NB4 (cell line): ENCODE measurements at regions not wholly inside any gene's neighbourhood (a gene's known extent, or its start where the extent isn't known, plus 50 kb on each side); places are given as distances from the start of the nearest gene placed in this dataset.

Experiments used
- MAX ChIP-seq: IDR thresholded peaks from 2 replicates; pipeline ENCODE4 v1.6.1; 2011; ENCODE audit warnings: low read depth, low read length
- POLR2A ChIP-seq: IDR thresholded peaks from 2 replicates; pipeline ENCODE4 v1.6.1; 2011; ENCODE audit warnings: mild to moderate bottlenecking; ENCODE audit not compliant: insufficient read length; ENCODE audit errors: extremely low read depth
- TF ChIP-seq, protein P1 (sequence below): IDR thresholded peaks from one replicate; pipeline ENCODE4 v1.5.1; 2012; ENCODE audit warnings: low read depth, low read length

DNA sequence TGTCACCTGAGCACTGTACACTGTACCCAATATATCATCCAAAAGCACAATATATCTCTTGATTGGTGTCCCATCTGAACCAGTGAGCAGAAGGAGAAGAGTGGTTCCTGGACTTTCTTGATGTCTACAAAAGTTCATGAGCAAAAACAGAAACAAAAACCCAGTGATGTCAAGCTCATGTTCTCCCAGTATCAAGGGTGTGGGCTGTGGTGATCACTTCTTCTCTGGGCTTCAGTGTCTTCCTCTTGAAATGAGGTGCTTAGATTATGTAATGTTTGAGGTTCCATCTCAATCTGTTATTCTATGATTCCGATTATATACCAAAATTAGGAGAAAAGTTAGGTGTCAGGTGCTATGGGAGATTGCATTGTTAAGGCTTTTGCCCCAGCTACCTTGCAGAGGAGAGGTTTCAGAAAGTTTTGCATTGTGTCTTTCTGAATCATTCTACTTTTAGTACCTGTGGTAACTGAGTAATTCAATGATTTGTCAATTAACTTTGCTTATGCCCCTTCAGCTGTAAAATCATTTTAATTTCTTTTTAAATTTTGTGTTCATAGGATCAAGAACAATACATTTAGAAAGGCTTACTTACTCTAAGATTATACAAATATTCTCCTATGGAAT, 122.0 kb upstream of the EOMES start:
- TF ChIP-seq, protein P1, sequence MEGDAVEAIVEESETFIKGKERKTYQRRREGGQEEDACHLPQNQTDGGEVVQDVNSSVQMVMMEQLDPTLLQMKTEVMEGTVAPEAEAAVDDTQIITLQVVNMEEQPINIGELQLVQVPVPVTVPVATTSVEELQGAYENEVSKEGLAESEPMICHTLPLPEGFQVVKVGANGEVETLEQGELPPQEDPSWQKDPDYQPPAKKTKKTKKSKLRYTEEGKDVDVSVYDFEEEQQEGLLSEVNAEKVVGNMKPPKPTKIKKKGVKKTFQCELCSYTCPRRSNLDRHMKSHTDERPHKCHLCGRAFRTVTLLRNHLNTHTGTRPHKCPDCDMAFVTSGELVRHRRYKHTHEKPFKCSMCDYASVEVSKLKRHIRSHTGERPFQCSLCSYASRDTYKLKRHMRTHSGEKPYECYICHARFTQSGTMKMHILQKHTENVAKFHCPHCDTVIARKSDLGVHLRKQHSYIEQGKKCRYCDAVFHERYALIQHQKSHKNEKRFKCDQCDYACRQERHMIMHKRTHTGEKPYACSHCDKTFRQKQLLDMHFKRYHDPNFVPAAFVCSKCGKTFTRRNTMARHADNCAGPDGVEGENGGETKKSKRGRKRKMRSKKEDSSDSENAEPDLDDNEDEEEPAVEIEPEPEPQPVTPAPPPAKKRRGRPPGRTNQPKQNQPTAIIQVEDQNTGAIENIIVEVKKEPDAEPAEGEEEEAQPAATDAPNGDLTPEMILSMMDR: no peak
- TF ChIP-seq MAX (no peak), POLR2A (no peak)
